MCF 10A (cell line): ENCODE measurements at regions not wholly inside any gene's neighbourhood (a gene's known extent, or its start where the extent isn't known, plus 50 kb on each side); places are given as distances from the start of the nearest gene placed in this dataset.

Source experiments
- BruUV-seq: library from RNA; stranded (reverse); fragments of 400-500 nt; replicated peaks from 2 replicates; lab custom pipeline; 2021; lab: Mats Ljungman, UMichigan
- CTCF ChIA-PET: fragments of 300-600 bp; sonication (Branson Sonifier 250); formaldehyde crosslinking; extraction: SDS; loops from one replicate; lab custom pipeline; 2021; ENCODE audit warnings: antibody characterized with exemption, inconsistent platforms; lab: Yijun Ruan, JAX
- POLR2A ChIA-PET: fragments of 300-600, 350-650 bp; sonication (Branson Sonifier 250); formaldehyde crosslinking; extraction: SDS; loops from one replicate; lab custom pipeline; 2020; ENCODE audit warnings: antibody characterized with exemption, inconsistent platforms; lab: Yijun Ruan, JAX
- DNase-seq: peaks from one replicate; pipeline ENCODE4 v3.0.0-alpha.2; 2018; ENCODE audit not compliant: unreplicated experiment
- H3K27ac Mint-ChIP-seq: one replicate; pipeline ENCODE4 v1.8.0; 2022; ENCODE audit warnings: mild to moderate bottlenecking, low read depth, mixed read lengths; ENCODE audit not compliant: unreplicated experiment
- H3K27me3 Mint-ChIP-seq: one replicate; pipeline ENCODE4 v1.8.0; 2022; ENCODE audit warnings: mixed read lengths; ENCODE audit not compliant: insufficient read depth, unreplicated experiment
- H3K36me3 Mint-ChIP-seq: one replicate; pipeline ENCODE4 v1.8.0; 2022; ENCODE audit warnings: mild to moderate bottlenecking, moderate library complexity, mixed read lengths; ENCODE audit not compliant: insufficient read depth, unreplicated experiment
- H3K4me1 Mint-ChIP-seq: one replicate; pipeline ENCODE4 v1.8.0; 2022; ENCODE audit warnings: mixed read lengths; ENCODE audit not compliant: insufficient read depth, unreplicated experiment
- H3K4me3 Mint-ChIP-seq: one replicate; pipeline ENCODE4 v1.8.0; 2022; ENCODE audit warnings: mild to moderate bottlenecking, moderate library complexity, mixed read lengths; ENCODE audit not compliant: unreplicated experiment
- H3K9me3 Mint-ChIP-seq: one replicate; pipeline ENCODE4 v1.8.0; 2022; ENCODE audit warnings: mixed read lengths; ENCODE audit not compliant: unreplicated experiment
- intact Hi-C: fragments of 100-400 bp; cut with micrococcal nuclease; formaldehyde crosslinking; loops from 2 replicates; pipeline ENCODE4 v1.14.1; 2022
- TF ChIP-seq, protein P1 (sequence below): fragments of 200-600 bp; IDR thresholded peaks from one replicate; pipeline ENCODE4 v1.8.0; 2022; ENCODE audit warnings: antibody characterized with exemption, mild to moderate bottlenecking; ENCODE audit not compliant: unreplicated experiment

DNA sequence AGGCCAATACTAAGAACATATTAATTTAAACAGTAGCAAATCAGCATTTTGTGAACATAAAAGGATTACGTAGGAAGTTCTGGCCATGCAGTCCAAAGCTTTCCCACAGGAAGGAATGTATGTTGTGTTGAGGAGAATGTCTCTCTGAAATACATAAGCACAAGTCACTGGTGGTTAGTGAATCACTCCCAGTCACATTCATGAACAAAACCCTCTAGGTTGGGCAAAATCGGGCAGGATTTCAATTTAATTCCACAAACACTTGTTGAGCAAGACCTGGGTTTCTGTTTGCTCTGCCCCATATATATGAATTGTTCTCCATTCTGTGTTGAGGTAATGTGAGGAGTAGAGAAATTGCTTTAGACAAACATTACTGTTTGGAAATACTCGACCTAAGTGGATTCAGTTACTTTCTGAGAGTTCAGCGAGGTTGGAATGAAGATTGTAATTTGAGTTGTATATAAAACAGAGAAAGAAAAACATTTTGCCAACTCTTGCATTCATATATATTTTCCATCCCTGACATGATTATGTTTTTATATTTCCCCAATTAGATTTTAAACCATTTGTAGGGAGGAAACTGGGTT is 127.6 kb upstream of the RPS23 start:
- Mint-ChIP-seq H3K4me3 (peak overlapping the region; percentile 62), H3K36me3 (no peaks in the 10 kb centered on the region), H3K27ac (peak overlapping the region; percentile 98), H3K4me1 (peaks cover 26% of the 10 kb centered on the region), H3K9me3 (no peaks in the 10 kb centered on the region), H3K27me3 (no peaks in the 10 kb centered on the region)
- DNase-seq, result peak; percentile 99
- ChIA-PET CTCF (interaction anchor here (0.5 to 0.7 kb wide), 2 partner anchors 52 to 297 kb away, joined by 3 to 6 read pairs; no protein-coding TSS in a partner anchor), POLR2A (interaction anchor here (1.0 to 2.7 kb wide), 2 partner anchors 15 to 48 kb away, joined by 5 to 21 read pairs; no protein-coding TSS in a partner anchor)
- TSS peak; percentile 85 for BruUV-seq
- TF ChIP-seq, protein P1, sequence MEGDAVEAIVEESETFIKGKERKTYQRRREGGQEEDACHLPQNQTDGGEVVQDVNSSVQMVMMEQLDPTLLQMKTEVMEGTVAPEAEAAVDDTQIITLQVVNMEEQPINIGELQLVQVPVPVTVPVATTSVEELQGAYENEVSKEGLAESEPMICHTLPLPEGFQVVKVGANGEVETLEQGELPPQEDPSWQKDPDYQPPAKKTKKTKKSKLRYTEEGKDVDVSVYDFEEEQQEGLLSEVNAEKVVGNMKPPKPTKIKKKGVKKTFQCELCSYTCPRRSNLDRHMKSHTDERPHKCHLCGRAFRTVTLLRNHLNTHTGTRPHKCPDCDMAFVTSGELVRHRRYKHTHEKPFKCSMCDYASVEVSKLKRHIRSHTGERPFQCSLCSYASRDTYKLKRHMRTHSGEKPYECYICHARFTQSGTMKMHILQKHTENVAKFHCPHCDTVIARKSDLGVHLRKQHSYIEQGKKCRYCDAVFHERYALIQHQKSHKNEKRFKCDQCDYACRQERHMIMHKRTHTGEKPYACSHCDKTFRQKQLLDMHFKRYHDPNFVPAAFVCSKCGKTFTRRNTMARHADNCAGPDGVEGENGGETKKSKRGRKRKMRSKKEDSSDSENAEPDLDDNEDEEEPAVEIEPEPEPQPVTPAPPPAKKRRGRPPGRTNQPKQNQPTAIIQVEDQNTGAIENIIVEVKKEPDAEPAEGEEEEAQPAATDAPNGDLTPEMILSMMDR, result no peak
- intact Hi-C loops, result loop anchor here (1.0 to 5.0 kb wide), 7 partner anchors 8 to 1067 kb away; partner anchors contain the start of genes RPS23 and VCAN

DNA sequence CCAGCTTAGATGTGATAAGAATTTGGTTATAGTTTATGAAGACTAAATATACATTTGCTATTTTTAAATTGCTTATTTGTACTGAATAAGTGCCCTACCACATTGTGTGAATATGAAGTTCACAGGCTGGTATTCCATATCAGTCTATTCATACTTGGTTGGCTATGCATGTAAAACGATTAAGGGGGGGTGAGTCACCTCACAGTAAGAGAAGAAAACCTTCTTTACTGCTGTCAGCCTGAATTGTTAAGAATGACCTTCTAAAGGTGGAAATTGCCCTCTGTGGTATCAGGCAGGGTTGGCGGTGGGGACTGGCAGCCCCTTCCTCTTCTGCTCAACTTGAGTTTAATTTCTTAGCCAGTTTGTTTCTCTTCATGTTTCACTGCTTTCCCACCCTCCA is 127.0 kb upstream of the RPS23 start:
- Mint-ChIP-seq H3K27ac (peak overlapping the region; percentile 98), H3K9me3 (no peaks in the 10 kb centered on the region), H3K4me1 (peaks cover 26% of the 10 kb centered on the region), H3K36me3 (no peaks in the 10 kb centered on the region), H3K4me3 (peak overlapping the region; percentile 62), H3K27me3 (no peaks in the 10 kb centered on the region)
- CTCF ChIA-PET, result interaction anchor here (0.5 to 1.2 kb wide), 3 partner anchors 17 to 296 kb away, joined by 3 to 6 read pairs (median 3); no protein-coding TSS in a partner anchor
- TSS peak; percentile 89 for BruUV-seq
- POLR2A ChIA-PET, result interaction anchor here (1.0 kb wide), 1 partner anchor 47 kb away, joined by 5 read pairs; no protein-coding TSS in a partner anchor
- TF ChIP-seq, protein P1, result no peak
- DNase-seq, result peak; percentile 73
- intact Hi-C loops, result loop anchor here (1.0 to 5.0 kb wide), 6 partner anchors 8 to 1067 kb away; partner anchors contain the start of genes RPS23 and VCAN

GRCh38 chr5:82404382-82404945 is 126.3 kb upstream of the RPS23 start:
- H3K4me1 Mint-ChIP-seq, result peaks cover 26% of the 10 kb centered on the region
- no peaks in the 10 kb centered on the region for H3K36me3 Mint-ChIP-seq
- no peaks in the 10 kb centered on the region for H3K27me3 Mint-ChIP-seq
- no peak for DNase-seq
- intact Hi-C loops, result loop anchor here (2.0 kb wide), 1 partner anchor 48 kb away; no protein-coding TSS in a partner anchor
- H3K27ac Mint-ChIP-seq, result peak overlapping the region; percentile 98
- BruUV-seq, result no TSS peak
- no peak overlapping the region for H3K4me3 Mint-ChIP-seq
- TF ChIP-seq, protein P1, result no peak
- ChIA-PET POLR2A (no interaction called here), CTCF (interaction anchor here (1.2 kb wide), 1 partner anchor 17 kb away, joined by 3 read pairs; no protein-coding TSS in a partner anchor)
- H3K9me3 Mint-ChIP-seq, result no peaks in the 10 kb centered on the region

GRCh38 chr5:82403724-82404123 is 125.6 kb upstream of the RPS23 start:
- H3K27me3 Mint-ChIP-seq, result no peaks in the 10 kb centered on the region
- no peak overlapping the region for H3K27ac Mint-ChIP-seq
- ChIA-PET POLR2A (no interaction called here), CTCF (interaction anchor here (0.8 to 1.2 kb wide), 3 partner anchors 9 to 18 kb away, joined by 3 to 6 read pairs (median 3); no protein-coding TSS in a partner anchor)
- no peaks in the 10 kb centered on the region for H3K36me3 Mint-ChIP-seq
- BruUV-seq, result no TSS peak
- no peak overlapping the region for H3K4me3 Mint-ChIP-seq
- intact Hi-C loops, result loop anchor here (2.0 kb wide), 1 partner anchor 47 kb away; no protein-coding TSS in a partner anchor
- peaks cover 33% of the 10 kb centered on the region for H3K4me1 Mint-ChIP-seq
- no peaks in the 10 kb centered on the region for H3K9me3 Mint-ChIP-seq
- TF ChIP-seq, protein P1, result no peak
- DNase-seq, result no peak
